Neuron (in vitro differentiated cells): ENCODE measurements at regions not wholly inside any gene's neighbourhood (a gene's known extent, or its start where the extent isn't known, plus 50 kb on each side); places are given as distances from the start of the nearest gene placed in this dataset.

Experiments
- H2AFZ ChIP-seq: one replicate; pipeline ENCODE4 v1.6.1; 2013; ENCODE audit warnings: low read depth, mild to moderate bottlenecking, inconsistent platforms, low read length, moderate library complexity
- H3K27me3 ChIP-seq: one replicate; pipeline ENCODE4 v1.6.1; 2013; ENCODE audit warnings: low read length; ENCODE audit not compliant: insufficient read depth
- H3K36me3 ChIP-seq: one replicate; pipeline ENCODE4 v1.6.1; 2013; ENCODE audit warnings: low read length; ENCODE audit not compliant: insufficient read depth
- H3K4me1 ChIP-seq: one replicate; pipeline ENCODE4 v1.6.1; 2013; ENCODE audit warnings: low read length; ENCODE audit not compliant: insufficient read depth
- H3K4me3 ChIP-seq: 2 replicates; pipeline ENCODE4 v1.5.1; 2013; ENCODE audit warnings: mild to moderate bottlenecking, low read length, moderate library complexity
- H3K9me3 ChIP-seq: one replicate; pipeline ENCODE4 v1.6.1; 2013; ENCODE audit warnings: low read length

DNA sequence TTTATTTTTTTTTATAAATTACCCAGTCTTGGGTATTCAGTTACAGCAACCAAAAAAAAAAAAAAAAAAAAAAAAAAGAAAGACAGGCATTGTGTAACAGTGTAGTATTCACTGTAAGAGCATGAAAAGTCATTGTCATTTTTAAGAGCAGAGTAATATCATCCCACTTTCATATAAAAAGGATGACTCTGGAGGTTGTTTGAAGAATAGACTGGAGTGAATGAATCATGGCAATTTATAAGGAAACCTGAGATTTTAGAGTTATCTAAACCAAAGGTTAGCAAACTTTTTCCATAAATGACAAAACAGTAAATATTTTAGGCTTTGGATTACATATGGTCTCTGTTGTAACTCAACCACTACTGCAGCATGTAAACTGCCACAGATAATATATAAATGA is 794.9 kb downstream of the NTRK3 start:
- H3K9me3 ChIP-seq, result no peaks in the 10 kb centered on the region
- H2AFZ ChIP-seq, result no peak overlapping the region
- no peaks in the 10 kb centered on the region for H3K4me1 ChIP-seq
- H3K36me3 ChIP-seq, result no peaks in the 10 kb centered on the region
- no peaks in the 10 kb centered on the region for H3K27me3 ChIP-seq
- H3K4me3 ChIP-seq, result no peak overlapping the region

DNA sequence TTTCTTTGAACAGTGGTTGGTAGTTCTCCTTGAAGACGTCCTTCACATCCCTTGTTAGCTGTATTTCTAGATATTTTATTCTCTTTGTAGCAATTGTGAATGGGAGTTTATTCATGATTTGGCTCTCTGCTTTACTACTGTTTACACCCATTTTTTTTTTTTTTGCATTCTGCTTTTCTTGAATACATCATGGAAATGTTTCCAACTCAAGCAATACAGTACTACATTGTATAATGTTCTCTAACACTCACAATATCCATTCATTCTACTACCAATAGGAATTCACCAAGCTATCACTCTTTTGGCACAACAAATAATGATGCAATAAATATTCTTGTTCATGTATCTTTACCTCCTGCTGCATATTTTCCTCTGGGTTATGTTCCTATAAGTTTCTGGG is 801.7 kb downstream of the NTRK3 start:
- no peaks in the 10 kb centered on the region for H3K9me3 ChIP-seq

DNA sequence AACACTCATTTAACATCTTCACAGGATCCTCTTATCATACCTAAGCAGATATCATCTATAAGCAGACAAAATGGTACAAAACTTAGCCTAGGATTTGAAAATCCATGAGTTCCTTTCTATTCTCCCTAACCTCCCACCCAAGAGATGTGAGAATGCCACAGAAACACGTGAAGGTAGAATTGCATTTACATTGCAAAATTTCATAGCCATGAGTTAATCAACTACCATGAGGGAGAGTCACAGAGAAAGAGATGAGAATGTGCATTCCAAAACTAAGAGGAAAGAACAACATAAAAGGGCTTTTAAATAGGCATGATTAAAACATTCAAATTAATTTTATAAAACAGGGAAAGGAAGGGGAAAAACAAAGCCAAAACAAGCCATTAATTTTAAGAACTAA is 806.2 kb downstream of the NTRK3 start:
- Histone ChIP-seq H2AFZ (no peak overlapping the region), H3K27me3 (no peaks in the 10 kb centered on the region), H3K4me3 (no peak overlapping the region), H3K36me3 (no peaks in the 10 kb centered on the region), H3K4me1 (no peaks in the 10 kb centered on the region), H3K9me3 (no peaks in the 10 kb centered on the region)

More for the DNA sequence above, 801.7 kb downstream of the NTRK3 start:
- Histone ChIP-seq H2AFZ (no peak overlapping the region), H3K27me3 (no peaks in the 10 kb centered on the region), H3K36me3 (no peaks in the 10 kb centered on the region), H3K4me1 (no peaks in the 10 kb centered on the region), H3K4me3 (no peak overlapping the region)

DNA sequence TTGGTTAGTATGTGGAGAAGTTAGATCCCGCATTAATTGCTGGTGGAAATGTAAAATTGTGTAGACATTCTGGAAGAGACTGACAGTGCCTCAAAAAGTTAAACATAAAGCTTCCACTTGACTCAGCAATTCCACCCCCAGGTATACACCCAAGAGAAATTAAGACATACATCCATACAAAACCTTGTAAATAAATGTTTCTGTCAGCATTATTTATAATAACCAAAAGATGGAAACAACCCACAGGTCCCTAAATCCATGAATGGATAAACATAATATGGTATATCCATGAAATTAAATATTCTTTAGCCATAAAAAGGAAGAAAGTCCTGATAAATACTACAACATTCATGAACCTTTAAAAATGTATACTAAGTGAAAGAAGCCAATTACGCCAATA is 817.4 kb downstream of the NTRK3 start:
- no peaks in the 10 kb centered on the region for H3K9me3 ChIP-seq
- no peak overlapping the region for H2AFZ ChIP-seq
- H3K36me3 ChIP-seq, result no peaks in the 10 kb centered on the region

DNA sequence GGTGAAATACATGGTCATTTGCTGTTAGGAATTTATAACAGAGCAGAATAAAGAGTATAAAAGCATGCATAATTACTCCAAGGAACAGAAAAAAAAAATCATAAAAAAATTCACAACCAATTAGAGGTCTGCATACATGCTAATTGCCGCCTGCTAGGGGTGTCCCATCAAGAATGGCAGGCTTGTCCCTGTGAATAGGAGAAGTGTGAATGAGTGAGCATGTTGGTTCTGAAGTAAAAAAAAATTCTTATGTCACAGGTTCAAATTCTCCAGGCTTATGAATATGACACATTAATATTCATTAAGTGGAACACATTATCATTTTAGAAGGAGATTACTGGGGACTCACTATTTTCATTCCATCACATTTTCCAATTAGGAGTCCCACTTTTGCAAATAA is 822.7 kb downstream of the NTRK3 start:
- no peaks in the 10 kb centered on the region for H3K9me3 ChIP-seq
- H3K36me3 ChIP-seq, result no peaks in the 10 kb centered on the region
- H3K27me3 ChIP-seq, result no peaks in the 10 kb centered on the region
- no peak overlapping the region for H3K4me3 ChIP-seq
- no peaks in the 10 kb centered on the region for H3K4me1 ChIP-seq
- H2AFZ ChIP-seq, result no peak overlapping the region

More for the DNA sequence above, 817.4 kb downstream of the NTRK3 start:
- Histone ChIP-seq H3K4me1 (no peaks in the 10 kb centered on the region), H3K27me3 (no peaks in the 10 kb centered on the region), H3K4me3 (no peak overlapping the region)

- H3K36me3 ChIP-seq, result no peaks in the 10 kb centered on the region
- H2AFZ ChIP-seq, result no peak overlapping the region
- H3K4me1 ChIP-seq, result no peaks in the 10 kb centered on the region
- no peaks in the 10 kb centered on the region for H3K9me3 ChIP-seq
- H3K4me3 ChIP-seq, result no peak overlapping the region
- H3K27me3 ChIP-seq, result no peaks in the 10 kb centered on the region
These were observed 826.8 kb downstream of the NTRK3 start for GRCh38 chr15:87429754-87430153.

DNA sequence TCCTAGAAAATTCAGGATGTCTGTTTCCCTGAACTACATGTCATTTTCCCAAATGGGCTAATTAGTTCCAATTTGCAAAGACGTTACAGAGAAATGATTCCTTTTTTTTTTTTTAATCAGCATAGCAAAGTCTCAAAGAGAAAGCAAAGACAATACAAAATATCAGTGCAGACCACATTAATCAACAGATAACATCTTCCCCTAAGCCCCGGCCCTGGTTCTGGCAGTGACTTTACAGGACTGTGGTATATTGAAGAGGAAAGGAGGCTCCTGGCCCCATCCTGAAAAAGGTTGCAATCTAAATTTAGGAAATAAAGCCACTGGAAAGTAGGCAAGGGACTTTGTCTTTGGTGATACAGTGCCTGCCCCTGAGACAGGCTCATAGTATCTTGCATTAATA is 836.5 kb downstream of the NTRK3 start:
- Histone ChIP-seq H3K4me3 (no peak overlapping the region), H3K9me3 (no peaks in the 10 kb centered on the region), H3K4me1 (no peaks in the 10 kb centered on the region), H3K27me3 (no peaks in the 10 kb centered on the region), H3K36me3 (no peaks in the 10 kb centered on the region), H2AFZ (no peak overlapping the region)

DNA sequence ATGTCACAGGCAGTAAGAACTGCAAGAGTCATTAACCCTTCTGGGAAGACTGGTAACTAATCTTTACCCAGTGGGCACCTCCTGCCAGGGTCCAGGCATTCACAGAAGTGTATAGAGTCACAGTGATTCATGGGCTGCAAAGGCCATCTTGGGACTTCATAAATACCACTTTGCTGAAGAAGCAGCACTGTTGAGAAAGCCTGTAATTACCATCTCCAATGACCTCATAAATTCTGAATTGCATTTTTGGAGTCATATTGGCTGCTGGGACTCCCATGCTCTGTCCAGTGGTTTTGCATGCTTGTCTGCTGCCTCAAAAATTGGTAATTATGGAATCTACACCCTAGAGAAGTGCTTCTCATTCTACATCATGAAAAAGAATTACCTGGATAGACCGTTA is 837.2 kb downstream of the NTRK3 start:
- Histone ChIP-seq H3K4me1 (no peaks in the 10 kb centered on the region), H2AFZ (no peak overlapping the region), H3K36me3 (no peaks in the 10 kb centered on the region), H3K4me3 (no peak overlapping the region), H3K9me3 (no peaks in the 10 kb centered on the region), H3K27me3 (no peaks in the 10 kb centered on the region)

DNA sequence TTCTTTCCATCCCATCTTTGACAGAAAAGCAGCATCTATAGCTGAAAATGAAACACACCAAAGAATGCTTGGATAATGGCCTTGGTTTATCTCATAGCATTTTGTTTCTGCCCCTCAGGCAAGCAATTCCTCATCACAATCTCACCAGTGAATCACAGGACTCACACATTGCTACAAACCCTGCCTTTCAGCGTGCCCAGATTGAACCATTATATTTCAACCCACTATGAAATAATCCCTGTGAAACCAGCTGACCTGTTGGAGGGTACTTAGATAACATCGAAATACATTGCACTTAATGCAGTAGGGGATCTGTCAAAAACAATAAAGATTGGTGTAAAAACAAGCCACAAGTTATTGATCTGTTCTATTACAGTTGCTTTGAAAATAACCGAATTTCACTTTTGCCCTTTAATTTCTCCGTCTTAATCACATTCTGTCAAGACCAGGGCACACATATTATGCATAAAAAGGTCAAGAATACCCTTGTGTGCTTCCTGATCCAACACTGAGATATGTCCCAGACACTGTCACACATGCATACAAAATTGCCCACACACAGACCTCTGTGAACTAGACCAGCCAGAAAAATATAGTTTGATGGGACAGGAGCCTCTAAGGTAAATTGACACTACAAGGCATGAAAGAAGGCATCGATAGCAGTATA is 839.8 kb downstream of the NTRK3 start:
- H3K36me3 ChIP-seq, result no peaks in the 10 kb centered on the region
- no peak overlapping the region for H2AFZ ChIP-seq
- H3K4me3 ChIP-seq, result no peak overlapping the region
- H3K4me1 ChIP-seq, result no peaks in the 10 kb centered on the region
- H3K9me3 ChIP-seq, result no peaks in the 10 kb centered on the region
- H3K27me3 ChIP-seq, result no peaks in the 10 kb centered on the region

DNA sequence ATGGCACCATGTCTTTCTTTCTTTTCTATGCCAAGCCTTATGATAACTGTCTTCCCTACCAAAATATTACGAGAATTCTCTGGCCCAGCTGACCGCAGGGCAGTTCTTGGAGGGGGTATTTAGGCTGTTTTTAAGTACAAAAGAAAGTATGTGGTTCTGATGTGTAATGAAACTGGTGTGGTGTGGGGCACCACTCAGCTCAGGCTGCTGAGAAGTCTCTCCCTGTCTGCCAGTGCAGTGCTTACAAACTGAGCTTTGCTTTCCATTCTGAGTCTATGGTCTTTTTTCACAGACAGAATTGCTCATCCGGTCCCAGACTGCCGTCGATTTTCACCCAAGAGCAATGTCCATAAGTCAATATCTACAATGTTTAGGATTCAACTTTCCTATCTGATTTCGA is 847.6 kb downstream of the NTRK3 start:
- Histone ChIP-seq H3K4me3 (no peak overlapping the region), H3K4me1 (no peaks in the 10 kb centered on the region), H3K27me3 (no peaks in the 10 kb centered on the region), H2AFZ (no peak overlapping the region), H3K36me3 (no peaks in the 10 kb centered on the region), H3K9me3 (no peaks in the 10 kb centered on the region)

- no peak overlapping the region for H2AFZ ChIP-seq
- no peak overlapping the region for H3K4me3 ChIP-seq
- no peaks in the 10 kb centered on the region for H3K27me3 ChIP-seq
- H3K9me3 ChIP-seq, result no peaks in the 10 kb centered on the region
- H3K4me1 ChIP-seq, result no peaks in the 10 kb centered on the region
- H3K36me3 ChIP-seq, result no peaks in the 10 kb centered on the region
These were observed 852.6 kb downstream of the NTRK3 start for GRCh38 chr15:87403973-87404372.

- H2AFZ ChIP-seq, result no peak overlapping the region
- no peaks in the 10 kb centered on the region for H3K4me1 ChIP-seq
- H3K36me3 ChIP-seq, result no peaks in the 10 kb centered on the region
- no peak overlapping the region for H3K4me3 ChIP-seq
- no peaks in the 10 kb centered on the region for H3K9me3 ChIP-seq
- no peaks in the 10 kb centered on the region for H3K27me3 ChIP-seq
These were observed 854.6 kb downstream of the NTRK3 start for GRCh38 chr15:87401973-87402372.

- Histone ChIP-seq H3K36me3 (no peaks in the 10 kb centered on the region), H3K9me3 (no peaks in the 10 kb centered on the region), H2AFZ (no peak overlapping the region), H3K27me3 (no peaks in the 10 kb centered on the region), H3K4me1 (no peaks in the 10 kb centered on the region), H3K4me3 (no peak overlapping the region)
These were observed 861.9 kb downstream of the NTRK3 start for GRCh38 chr15:87394676-87395075.

DNA sequence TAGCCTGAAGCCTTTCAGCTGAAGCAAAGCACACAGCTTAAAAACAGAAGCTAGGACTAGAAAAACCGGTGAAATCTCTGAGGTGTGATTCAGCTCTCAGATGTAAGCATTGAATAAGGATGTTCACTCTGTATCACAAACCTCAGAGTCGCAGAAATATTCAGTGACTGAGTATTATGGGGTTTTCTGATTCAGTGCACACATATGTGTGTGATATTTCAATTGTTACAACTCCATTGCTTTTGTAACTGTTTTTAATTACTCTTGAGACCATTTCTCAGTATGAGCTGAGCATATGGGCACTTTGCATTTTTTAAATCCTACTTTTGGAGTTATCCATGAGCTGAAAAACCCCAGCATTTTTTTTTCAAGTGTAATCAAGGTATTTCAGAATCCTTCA is 868.8 kb downstream of the NTRK3 start:
- Histone ChIP-seq H3K36me3 (no peaks in the 10 kb centered on the region), H3K4me1 (no peaks in the 10 kb centered on the region), H2AFZ (no peak overlapping the region), H3K4me3 (no peak overlapping the region), H3K27me3 (no peaks in the 10 kb centered on the region), H3K9me3 (no peaks in the 10 kb centered on the region)
